GM18858 (cell line): ENCODE measurements at regions not wholly inside any gene's neighbourhood (a gene's known extent, or its start where the extent isn't known, plus 50 kb on each side); places are given as distances from the start of the nearest gene placed in this dataset.

ENCODE experiments used
- ATAC-seq: cut with Tn5 transposase; IDR thresholded peaks from one replicate; pipeline ENCODE4 v1.9.1; 2021; ENCODE audit not compliant: unreplicated experiment

GRCh38 chr20:60870040-60870439 is 382.0 kb upstream of the CDH4 start:
- no peak for ATAC-seq

- no peak for ATAC-seq
These were observed 379.8 kb upstream of the CDH4 start for GRCh38 chr20:60872224-60872623.

DNA sequence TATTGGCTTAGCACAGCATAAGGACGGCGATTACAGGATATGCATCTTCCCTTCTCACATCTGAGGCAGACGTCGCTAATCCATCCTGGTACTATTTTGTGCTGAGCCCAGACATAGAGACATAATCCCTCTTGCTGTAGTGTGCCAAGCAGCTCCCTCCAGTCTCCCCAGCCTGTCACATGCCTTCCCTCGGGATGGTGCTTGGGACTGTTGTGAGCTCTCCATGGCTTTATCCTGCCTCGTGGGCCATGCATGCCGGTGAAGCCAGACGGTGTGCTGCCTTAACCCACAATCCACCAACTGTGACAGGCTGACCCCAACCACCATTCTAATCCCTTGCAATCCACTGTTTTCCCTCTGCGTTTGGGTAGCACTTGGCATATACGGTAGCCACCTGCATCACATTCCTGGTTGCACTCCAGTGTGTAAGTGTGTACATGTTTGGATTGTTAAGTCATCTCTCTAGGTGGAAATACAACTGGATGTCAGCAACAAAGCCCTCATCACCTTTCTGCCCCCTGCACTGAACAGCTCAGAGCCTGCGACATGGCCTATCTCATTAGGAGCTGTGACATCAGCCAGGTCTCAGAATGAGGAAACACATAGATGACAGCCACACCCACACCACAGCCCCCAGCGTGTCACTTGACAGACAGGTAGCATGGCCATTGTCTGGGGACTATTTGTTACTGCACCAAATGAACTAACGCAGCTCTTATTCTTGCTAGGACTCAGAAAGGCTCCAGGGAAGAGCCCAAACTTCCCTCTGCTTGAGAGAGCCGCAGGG is 374.8 kb upstream of the CDH4 start:
- ATAC-seq: no peak

GRCh38 chr20:60882836-60883235 is 369.2 kb upstream of the CDH4 start:
- ATAC-seq: no peak

- no peak for ATAC-seq
These were observed 368.6 kb upstream of the CDH4 start for GRCh38 chr20:60883496-60883895.

DNA sequence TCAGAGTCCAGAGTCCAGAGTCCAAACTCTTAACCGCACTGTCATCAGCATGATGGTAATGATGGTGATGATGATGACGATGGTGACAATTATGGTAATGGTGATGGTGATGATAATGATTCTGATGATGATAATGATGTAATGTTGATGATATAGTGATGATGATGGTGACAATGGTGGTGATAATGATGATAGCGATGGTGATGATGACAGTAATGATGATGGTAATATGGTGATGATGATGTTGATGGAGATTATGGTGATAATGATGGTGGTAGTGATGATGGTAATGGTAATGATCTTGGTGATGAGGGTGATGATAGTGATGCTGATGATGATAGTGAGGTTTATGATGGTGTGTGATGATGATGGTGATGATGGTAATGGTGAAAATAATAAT is 367.8 kb upstream of the CDH4 start:
- ATAC-seq: no peak

GRCh38 chr20:60888771-60889170 is 363.3 kb upstream of the CDH4 start:
- no peak for ATAC-seq

GRCh38 chr20:60892095-60892813 is 359.8 kb upstream of the CDH4 start:
- ATAC-seq: no peak

GRCh38 chr20:60894091-60894490 is 358.0 kb upstream of the CDH4 start:
- ATAC-seq: no peak

GRCh38 chr20:60895363-60896079 is 356.5 kb upstream of the CDH4 start:
- no peak for ATAC-seq

DNA sequence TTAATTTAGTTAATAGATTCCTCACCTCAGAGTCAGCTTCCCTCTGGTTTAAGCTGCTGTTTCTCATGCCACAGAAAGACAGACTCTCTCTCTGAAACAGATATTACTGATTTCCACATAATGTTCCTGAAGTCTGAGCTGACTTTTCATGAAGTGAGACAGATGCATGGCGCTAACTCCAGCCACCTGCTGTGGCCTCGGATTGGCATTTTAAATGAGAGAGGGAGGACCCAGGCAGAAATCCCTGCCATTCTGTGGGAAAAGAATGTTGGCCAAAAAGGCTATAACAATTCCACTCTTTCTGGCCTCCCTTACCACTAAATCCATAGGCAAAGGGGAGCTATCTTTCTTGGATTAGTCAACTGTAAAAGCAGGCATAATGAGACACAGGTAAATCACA is 354.1 kb upstream of the CDH4 start:
- no peak for ATAC-seq

DNA sequence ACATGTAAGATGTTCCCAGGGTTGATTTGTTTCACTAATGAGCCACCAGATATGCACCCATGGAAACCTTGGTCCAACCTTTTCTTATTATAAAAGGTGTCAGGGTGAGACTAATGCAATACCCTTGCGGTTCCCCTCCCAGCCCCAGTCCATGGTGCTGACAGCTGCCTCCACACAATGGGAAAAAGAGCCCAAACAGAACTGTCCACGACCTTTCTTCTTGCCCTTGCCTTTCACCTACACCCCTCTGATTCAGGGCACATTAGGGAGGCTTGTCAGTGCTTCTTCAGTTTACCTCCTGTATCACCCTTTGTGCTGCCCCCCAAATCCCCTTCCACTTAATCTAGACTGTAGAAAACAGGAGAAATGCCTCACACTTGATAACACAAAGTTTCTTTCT is 352.7 kb upstream of the CDH4 start:
- no peak for ATAC-seq

GRCh38 chr20:60900618-60901017 is 351.4 kb upstream of the CDH4 start:
- ATAC-seq: no peak

- ATAC-seq: no peak
These were observed 350.2 kb upstream of the CDH4 start for GRCh38 chr20:60901831-60902230.

DNA sequence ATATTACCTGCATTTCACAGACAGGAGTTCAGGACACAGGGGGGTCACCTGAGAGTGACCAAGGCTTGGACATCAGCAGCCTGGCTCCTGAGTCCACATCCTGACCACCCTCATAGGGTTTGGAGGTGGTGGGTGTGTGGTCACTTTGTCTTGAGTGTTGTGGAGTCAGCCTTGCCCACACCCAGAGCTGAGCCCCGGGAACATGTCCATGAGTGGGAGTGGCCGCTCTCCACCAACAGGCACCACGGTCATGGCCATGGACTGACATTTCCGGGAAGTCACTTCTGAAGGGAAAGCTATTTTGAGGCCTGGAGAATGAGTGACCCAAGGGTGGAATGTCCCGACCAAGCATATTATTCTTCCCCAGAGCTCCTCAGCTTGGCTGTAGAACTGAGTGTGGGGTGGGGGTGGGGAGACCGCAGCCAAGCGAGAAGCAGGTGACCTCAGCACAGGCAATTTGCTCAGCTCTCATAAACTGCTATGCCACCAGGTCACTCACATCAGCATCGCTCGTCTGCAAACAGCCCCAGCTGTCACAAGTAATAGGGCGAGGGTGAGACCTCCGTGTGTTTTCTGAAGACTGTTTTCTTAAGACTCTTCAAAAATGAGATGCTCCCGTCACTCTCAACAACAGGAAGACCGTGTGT is 348.6 kb upstream of the CDH4 start:
- ATAC-seq: no peak

DNA sequence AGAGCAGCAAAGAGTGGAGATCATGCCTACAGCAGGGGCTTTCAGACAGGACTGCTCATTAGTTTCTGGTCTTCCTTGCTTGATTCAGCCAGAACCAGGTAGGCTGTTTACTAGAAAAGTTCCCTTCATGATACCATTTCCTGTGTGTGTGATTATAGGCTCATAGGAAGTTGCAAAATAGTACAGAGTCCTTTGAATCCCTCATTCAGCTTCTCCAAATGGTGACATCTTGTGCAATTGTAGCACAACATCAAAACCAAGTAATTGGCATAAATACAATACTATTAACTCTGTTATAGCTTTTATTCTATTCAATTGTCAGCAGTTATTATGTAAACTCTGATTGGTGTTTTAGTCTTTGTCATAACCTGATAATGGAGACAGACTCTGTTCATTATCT is 347.3 kb upstream of the CDH4 start:
- no peak for ATAC-seq

DNA sequence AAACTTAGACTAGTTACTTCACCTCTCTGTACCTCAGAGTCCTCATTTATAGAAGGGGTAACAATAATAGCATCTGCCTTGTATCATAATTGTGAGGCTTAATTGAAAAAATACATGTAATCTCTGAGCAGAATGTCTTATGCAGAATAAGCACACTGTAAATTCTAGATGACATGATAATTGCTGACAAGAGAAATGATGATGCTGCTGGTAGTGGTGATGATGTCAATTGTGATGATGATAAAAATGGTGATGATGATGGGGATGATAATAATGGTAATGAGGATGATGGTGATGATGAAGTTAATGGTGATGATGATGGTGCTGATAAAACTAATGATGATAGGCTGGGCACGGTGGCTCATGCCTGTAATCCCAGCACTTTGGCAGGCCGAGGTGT is 346.1 kb upstream of the CDH4 start:
- ATAC-seq: no peak

GRCh38 chr20:60906555-60906954 is 345.5 kb upstream of the CDH4 start:
- no peak for ATAC-seq

- ATAC-seq: no peak
These were observed 338.8 kb upstream of the CDH4 start for GRCh38 chr20:60913298-60913697.

- ATAC-seq: no peak
These were observed 330.9 kb upstream of the CDH4 start for GRCh38 chr20:60921022-60921622.

GRCh38 chr20:60926831-60927230 is 325.2 kb upstream of the CDH4 start:
- no peak for ATAC-seq
